IPS-18c (cell line): ENCODE measurements at regions not wholly inside any gene's neighbourhood (a gene's known extent, or its start where the extent isn't known, plus 50 kb on each side); places are given as distances from the start of the nearest gene placed in this dataset.

Experiments used
- H3K4me3 ChIP-seq: 2 replicates; pipeline ENCODE4 v1.7.0; 2013; ENCODE audit warnings: low read depth, mild to moderate bottlenecking, low read length, moderate library complexity; ENCODE audit not compliant: insufficient read depth
- H3K9me3 ChIP-seq: one replicate; pipeline ENCODE4 v1.6.1; 2013; ENCODE audit warnings: mild to moderate bottlenecking, low read length, moderate library complexity; ENCODE audit not compliant: control insufficient read depth, insufficient read depth

- Histone ChIP-seq H3K4me3 (no peak overlapping the region), H3K9me3 (no peaks in the 10 kb centered on the region)
Observed at GRCh38 chr22:48331691-48332220, 1495.9 kb downstream of the BRD1 start.

DNA sequence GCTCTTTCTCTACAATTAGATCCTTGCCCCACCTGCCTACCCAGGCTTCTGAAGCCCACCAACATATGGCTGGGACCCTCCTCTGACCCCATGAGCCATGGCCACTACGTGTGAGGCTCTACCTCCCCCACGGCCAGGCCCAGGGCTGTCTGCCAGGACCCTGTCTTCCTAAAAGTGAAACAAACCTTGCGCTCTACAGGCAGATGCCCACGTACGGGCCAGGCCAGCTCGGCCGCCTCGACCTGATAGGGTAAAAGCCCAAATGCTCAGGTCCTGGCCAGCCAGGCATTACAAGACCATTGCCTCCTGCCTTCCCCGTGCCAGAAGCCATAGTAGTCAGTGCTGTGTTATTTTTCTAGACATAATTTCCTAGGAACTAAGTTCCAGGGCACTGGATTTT is 1496.4 kb downstream of the BRD1 start:
- H3K4me3 ChIP-seq, result no peak overlapping the region

GRCh38 chr22:48327721-48328120 is 1500.0 kb downstream of the BRD1 start:
- H3K9me3 ChIP-seq, result peaks cover 5% of the 10 kb centered on the region
- no peak overlapping the region for H3K4me3 ChIP-seq

More for the DNA sequence above, 1496.4 kb downstream of the BRD1 start:
- no peaks in the 10 kb centered on the region for H3K9me3 ChIP-seq

- H3K9me3 ChIP-seq, result peaks cover 5% of the 10 kb centered on the region
Observed at GRCh38 chr22:48323746-48324145, 1503.9 kb downstream of the BRD1 start.

GRCh38 chr22:48322907-48323306 is 1504.8 kb downstream of the BRD1 start:
- Histone ChIP-seq H3K9me3 (peaks cover 5% of the 10 kb centered on the region), H3K4me3 (no peak overlapping the region)

More at GRCh38 chr22:48323746-48324145, 1503.9 kb downstream of the BRD1 start:
- H3K4me3 ChIP-seq, result no peak overlapping the region

DNA sequence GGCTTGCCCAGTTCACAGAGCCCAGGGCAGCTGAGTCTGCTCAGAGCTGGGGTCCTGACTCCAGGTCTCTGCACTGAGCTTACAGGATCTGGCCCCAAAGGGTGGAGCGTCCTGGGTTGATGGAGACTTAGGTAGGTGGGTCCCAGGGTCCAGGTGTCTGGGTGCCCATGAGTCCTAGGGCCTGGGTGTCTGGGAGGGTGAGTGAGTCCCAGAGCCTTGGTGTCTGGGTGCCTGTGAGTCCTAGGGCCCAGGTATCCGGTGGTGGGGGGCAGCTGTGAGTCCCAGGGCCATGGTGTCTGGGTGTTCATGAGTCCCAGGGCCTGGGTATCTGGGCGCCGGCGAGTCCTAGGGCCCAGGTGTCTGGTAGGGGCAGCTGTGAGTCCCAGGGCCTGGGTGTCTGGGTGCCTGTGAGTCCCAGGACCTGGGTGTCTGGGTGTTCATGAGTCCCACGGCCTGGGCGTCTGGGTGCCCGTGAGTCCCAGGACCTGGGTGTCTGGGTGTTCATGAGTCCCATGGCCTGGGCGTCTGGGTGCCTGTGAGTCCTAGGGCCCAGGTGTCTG is 1505.6 kb downstream of the BRD1 start:
- peaks cover 5% of the 10 kb centered on the region for H3K9me3 ChIP-seq
- H3K4me3 ChIP-seq, result no peak overlapping the region

DNA sequence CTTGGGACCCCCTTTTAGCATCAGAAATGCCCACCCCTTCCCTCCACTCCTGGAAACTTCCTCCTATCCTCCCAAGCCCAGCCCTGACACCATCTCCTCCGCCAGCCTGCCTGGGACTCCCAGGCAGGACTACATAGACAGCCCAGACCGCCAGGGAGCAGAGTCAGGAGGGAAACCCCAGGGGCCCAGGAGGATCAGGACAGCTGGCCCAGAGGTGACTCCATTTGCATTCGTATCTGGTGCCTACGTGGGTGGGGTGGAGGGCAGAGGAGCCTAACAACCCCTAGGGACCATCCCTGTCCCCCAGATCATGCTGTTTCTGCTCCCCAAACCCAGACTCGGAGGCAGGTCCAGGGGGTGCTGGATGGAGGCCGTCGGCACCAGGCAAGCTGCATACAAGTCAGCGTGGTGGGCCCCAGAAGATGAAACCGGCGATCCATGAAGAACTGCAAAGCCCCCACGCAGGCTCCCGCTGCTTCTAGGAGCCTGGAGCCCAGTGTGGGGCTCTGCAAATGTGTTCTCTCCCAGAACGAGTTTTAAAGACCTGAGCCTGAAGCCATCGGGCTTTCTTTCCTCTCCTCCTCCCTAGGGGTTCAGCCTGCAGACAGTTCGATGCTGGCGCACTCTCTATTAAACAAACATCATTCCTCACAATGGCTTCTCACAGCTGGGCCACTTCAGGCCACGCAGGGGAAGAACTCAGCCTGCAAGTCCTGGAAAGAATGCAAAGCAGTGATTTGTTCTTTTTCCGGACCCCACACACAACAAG is 1506.8 kb downstream of the BRD1 start:
- H3K4me3 ChIP-seq, result no peak overlapping the region
- peaks cover 5% of the 10 kb centered on the region for H3K9me3 ChIP-seq

- no peak overlapping the region for H3K4me3 ChIP-seq
- no peaks in the 10 kb centered on the region for H3K9me3 ChIP-seq
Observed at GRCh38 chr22:48320048-48320682, 1507.5 kb downstream of the BRD1 start.

DNA sequence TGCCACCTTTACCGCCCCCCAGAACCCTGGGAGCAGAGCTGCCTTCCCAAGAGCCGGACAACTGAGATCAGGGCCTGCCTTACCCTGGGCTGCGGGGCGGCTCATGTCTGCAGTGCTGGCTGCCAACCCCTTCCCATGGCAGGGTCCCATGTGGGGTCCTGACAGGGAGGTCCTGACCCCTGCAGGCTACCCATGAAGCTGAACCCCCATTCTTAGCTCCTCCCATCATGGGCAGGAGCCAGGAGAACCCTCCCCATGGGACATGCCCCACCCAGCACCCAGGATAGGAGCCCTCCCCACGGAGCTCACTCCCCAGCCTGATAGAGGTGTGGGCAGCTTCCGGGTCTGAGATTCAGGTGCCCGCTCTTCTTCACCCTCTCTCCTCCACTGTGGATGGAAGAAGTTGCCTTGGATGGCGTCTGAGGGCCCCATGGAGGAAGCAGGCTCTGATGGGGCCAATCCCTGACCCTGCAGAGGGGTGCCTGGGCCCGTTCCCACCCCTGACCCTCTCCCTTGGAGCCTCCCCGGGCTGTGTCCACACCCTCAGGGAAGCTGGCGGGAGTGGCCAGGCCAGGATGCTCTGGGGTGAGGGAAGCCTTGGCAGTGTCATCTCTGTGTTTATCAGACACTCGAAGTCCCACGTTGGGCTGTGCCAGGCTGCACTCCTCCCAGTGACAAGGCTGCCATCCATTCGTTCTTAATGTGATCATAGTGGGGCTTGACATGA is 1508.2 kb downstream of the BRD1 start:
- Histone ChIP-seq H3K9me3 (no peaks in the 10 kb centered on the region), H3K4me3 (no peak overlapping the region)

- H3K4me3 ChIP-seq, result no peak overlapping the region
- H3K9me3 ChIP-seq, result no peaks in the 10 kb centered on the region
Observed at GRCh38 chr22:48318575-48319320, 1508.9 kb downstream of the BRD1 start.

DNA sequence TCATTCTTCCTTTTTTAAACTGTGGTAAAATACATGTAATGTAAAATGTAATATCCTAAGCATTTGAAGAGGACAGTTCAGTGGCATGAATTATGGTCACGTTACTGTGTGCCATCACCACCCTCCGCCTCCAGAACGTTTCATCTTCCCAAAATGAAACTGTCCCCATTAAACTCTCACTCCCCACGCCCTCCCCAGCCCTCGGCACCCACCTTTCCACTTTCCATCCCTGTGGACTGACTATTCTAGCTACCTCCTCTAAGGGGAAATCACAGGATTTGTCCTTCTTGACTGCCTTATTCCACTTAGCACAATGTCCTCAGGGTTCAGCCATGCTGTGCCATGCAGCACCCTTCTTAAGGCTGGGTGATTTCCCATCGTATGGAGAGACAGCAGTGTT is 1509.5 kb downstream of the BRD1 start:
- Histone ChIP-seq H3K9me3 (no peaks in the 10 kb centered on the region), H3K4me3 (no peak overlapping the region)

- Histone ChIP-seq H3K9me3 (no peaks in the 10 kb centered on the region), H3K4me3 (no peak overlapping the region)
Observed at GRCh38 chr22:48316257-48317250, 1511.1 kb downstream of the BRD1 start.

DNA sequence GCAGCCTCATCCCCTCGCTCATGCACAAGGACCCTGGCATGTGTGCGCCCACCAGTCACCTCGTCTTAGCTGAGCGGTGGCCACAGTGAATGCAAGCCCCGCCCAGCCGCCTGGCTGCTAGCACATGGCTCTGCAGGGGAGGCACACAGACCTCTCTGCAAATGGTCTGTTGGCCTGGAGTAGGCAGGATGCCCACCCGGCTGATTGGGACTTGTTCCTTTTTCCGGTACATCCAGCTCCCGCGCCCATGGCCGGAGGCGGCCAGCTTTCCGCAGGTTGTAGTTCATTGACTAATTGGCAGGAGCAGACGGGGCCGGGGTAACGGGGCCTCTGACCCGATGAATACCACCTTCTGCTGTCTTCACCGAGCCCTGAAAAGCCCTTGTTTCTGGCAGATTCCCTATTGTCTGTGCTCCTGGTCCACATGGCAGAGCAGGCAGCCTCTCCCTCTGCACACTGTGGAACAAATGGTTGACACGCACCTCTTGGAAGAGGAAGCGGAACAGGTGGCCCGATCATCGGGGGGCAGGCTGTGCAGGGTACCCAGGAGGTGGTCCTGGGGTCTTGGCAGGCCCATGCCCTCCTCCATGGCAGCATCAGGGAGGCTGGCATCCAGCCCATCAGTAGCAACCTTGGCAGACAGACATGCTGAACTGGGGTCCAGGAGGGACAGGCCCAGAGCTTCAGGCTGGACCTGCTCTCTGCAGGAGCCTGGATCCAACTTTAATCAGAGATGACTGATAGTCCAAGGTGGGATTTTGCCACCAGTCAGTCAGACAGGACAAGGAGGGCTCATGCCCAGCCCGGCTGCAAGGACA is 1512.0 kb downstream of the BRD1 start:
- no peaks in the 10 kb centered on the region for H3K9me3 ChIP-seq

DNA sequence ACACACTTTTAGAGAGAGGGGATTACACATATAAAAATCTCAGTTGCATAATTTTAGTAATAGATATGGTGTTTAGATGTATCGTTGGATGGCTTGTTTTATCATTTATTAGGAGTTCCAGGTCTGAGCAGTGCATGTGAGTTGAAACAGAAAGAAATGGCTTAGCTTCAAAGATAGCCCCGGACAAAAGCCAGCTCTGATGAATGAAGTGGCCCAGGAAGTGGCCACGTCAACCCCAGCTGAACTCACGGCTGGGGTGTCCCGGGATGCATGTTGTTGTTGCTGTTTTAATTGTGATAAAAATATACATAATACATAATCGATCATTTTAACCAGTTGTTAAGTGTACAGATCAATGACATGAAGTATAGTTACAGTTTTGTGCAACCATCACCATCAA is 1513.6 kb downstream of the BRD1 start:
- no peaks in the 10 kb centered on the region for H3K9me3 ChIP-seq
- no peak overlapping the region for H3K4me3 ChIP-seq

More for the DNA sequence above, 1512.0 kb downstream of the BRD1 start:
- H3K4me3 ChIP-seq, result no peak overlapping the region

GRCh38 chr22:48313175-48313830 is 1514.4 kb downstream of the BRD1 start:
- no peak overlapping the region for H3K4me3 ChIP-seq
- no peaks in the 10 kb centered on the region for H3K9me3 ChIP-seq
